K562 (cell line): ENCODE measurements at regions not wholly inside any gene's neighbourhood (a gene's known extent, or its start where the extent isn't known, plus 50 kb on each side); places are given as distances from the start of the nearest gene placed in this dataset.

Experiments used
- ATAC-seq: fragments of 200-7000 bp; cut with Tn5 transposase; 3 replicates; pipeline ENCODE4 v1.9.1; 2020; ENCODE audit warnings: moderate library complexity
- BruUV-seq: library from RNA; stranded (reverse); fragments of 400-500 nt; replicated peaks from 2 replicates; lab custom pipeline; 2021; lab: Mats Ljungman, UMichigan
- CTCF ChIA-PET: fragments of 300-600 bp; formaldehyde crosslinking; extraction: SDS; loops from one replicate; lab custom pipeline; 2021; ENCODE audit warnings: low intra/inter-chr PET ratio; lab: Yijun Ruan, JAX
- POLR2A ChIA-PET: fragments of 300-600, 350-650 bp; sonication (Branson Sonifier 250); formaldehyde crosslinking; extraction: SDS; loops from one replicate; lab custom pipeline; 2021; ENCODE audit warnings: antibody characterized with exemption, inconsistent platforms; lab: Yijun Ruan, JAX
- DNase-seq, 4 experiments: peaks; one replicate each; pipeline versions ENCODE4 v3.0.0 to v3.0.0-alpha.2; 2011 to 2018; ENCODE audit warnings: low spot score in 3 of 4, mixed read lengths in 3 of 4; ENCODE audit errors: extremely low read depth in 1 of 4
- FAIRE-seq: peaks from 2 replicates; lab custom pipeline; 2011; peaks lifted over from hg19 to GRCh38; lab: Jason Lieb, UNC
- H2AFZ ChIP-seq: 2 replicates; pipeline ENCODE4 v1.6.0; 2011; ENCODE audit warnings: low read depth, low read length, control low read depth, inconsistent platforms
- H3K27ac ChIP-seq: fragments of 200-600 bp; 3 replicates; pipeline ENCODE4 v1.8.0; 2011; ENCODE audit warnings: low read depth, mild to moderate bottlenecking, control low read depth, inconsistent platforms, low read length, moderate library complexity, mixed read lengths; ENCODE audit errors: extremely low read depth
- H3K27me3 ChIP-seq, 2 experiments: fragments of 300-600 bp in 1 of 2; 2 replicates in 1 of 2; 3 replicates in 1 of 2; pipeline versions ENCODE4 v1.6.0 to v1.8.0; 2011; ENCODE audit warnings: inconsistent platforms in 2 of 2, low read length in 2 of 2, mild to moderate bottlenecking in 1 of 2, mixed read lengths in 1 of 2, moderate library complexity in 1 of 2; ENCODE audit not compliant: control insufficient read depth in 2 of 2, insufficient read depth in 2 of 2
- H3K36me3 ChIP-seq: fragments of 300-600 bp; 3 replicates; pipeline ENCODE4 v1.8.0; 2011; ENCODE audit warnings: mild to moderate bottlenecking, low read length, inconsistent platforms; ENCODE audit not compliant: control insufficient read depth, insufficient read depth
- H3K4me1 ChIP-seq, 2 experiments: fragments of 200-600 bp in 1 of 2; replicated peaks in 1 of 2; 2 replicates in 1 of 2; 3 replicates in 1 of 2; pipeline versions ENCODE4 v1.5.1 to v1.8.0; 2011; ENCODE audit warnings: inconsistent platforms in 2 of 2, low read length in 2 of 2, mild to moderate bottlenecking in 1 of 2, mixed read lengths in 1 of 2, moderate library complexity in 1 of 2; ENCODE audit not compliant: control insufficient read depth in 2 of 2, insufficient read depth in 2 of 2
- H3K4me2 ChIP-seq: 2 replicates; pipeline ENCODE4 v1.6.1; 2011; ENCODE audit warnings: low read length, control low read depth, inconsistent platforms, mixed read lengths; ENCODE audit not compliant: insufficient read depth
- H3K4me3 ChIP-seq: fragments of 200-600 bp; sonication (generic), shearing (Covaris generic); 2 replicates; pipeline ENCODE4 v1.5.1; 2016; ENCODE audit warnings: control low read depth, inconsistent platforms
- H3K79me2 ChIP-seq: fragments of 200-600 bp; 3 replicates; pipeline ENCODE4 v1.8.0; 2011; ENCODE audit warnings: low read length, inconsistent platforms; ENCODE audit not compliant: control insufficient read depth, insufficient read depth
- H3K9ac ChIP-seq, 2 experiments: 2 replicates each; pipeline versions ENCODE4 v1.6.0 to v1.6.1; 2011; ENCODE audit warnings: low read depth in 2 of 2, low read length in 2 of 2, control low read depth in 1 of 2, inconsistent platforms in 1 of 2, mild to moderate bottlenecking in 1 of 2, mixed read lengths in 1 of 2; ENCODE audit not compliant: insufficient read depth in 1 of 2
- H3K9me1 ChIP-seq: one replicate; pipeline ENCODE4 v1.6.0; 2011; ENCODE audit warnings: inconsistent platforms, mild to moderate bottlenecking, low read length, moderate library complexity; ENCODE audit not compliant: control insufficient read depth, insufficient read depth
- H3K9me3 ChIP-seq: replicated peaks from 2 replicates; pipeline ENCODE4 v1.5.1; 2011; ENCODE audit warnings: low read depth, low read length, inconsistent platforms; ENCODE audit not compliant: control insufficient read depth, insufficient read depth
- H4K20me1 ChIP-seq: replicated peaks from 2 replicates; pipeline ENCODE4 v1.6.1; 2011; ENCODE audit warnings: low read length, inconsistent platforms, mixed read lengths; ENCODE audit not compliant: control insufficient read depth, insufficient read depth
- CHAMP1 ChIP-seq: fragments of 450-650 bp; IDR thresholded peaks from 2 replicates; pipeline ENCODE4 v1.6.1; 2016; ENCODE audit warnings: mild to moderate bottlenecking
- RNF2 ChIP-seq: sonication (generic); IDR thresholded peaks from 2 replicates; pipeline ENCODE4 v1.6.1; 2016
- SLC30A9 ChIP-seq: fragments of 250-450 bp; sonication (Bioruptor Pico); IDR thresholded peaks from 2 replicates; pipeline ENCODE4 v1.8.0; 2022; ENCODE audit warnings: mild to moderate bottlenecking, moderate library complexity
- WGBS: fragments of 100-300 bp; shearing (Covaris generic); methylation state at CpG from one replicate; pipeline ENCODE4 v1.1.6; 2016; ENCODE audit warnings: low coverage, mixed read lengths; ENCODE audit not compliant: insufficient coverage; ENCODE audit errors: missing lambda C conversion rate; 5-methylcytosine and 5-hydroxymethylcytosine counted together
- in situ Hi-C: fragments of 300-500 bp; cut with MboI; formaldehyde crosslinking; loops from 4 replicates; pipeline ENCODE4 v1.15.0; 2018; ENCODE audit warnings: inconsistent platforms, mixed read lengths
- intact Hi-C: fragments of 100-400 bp; cut with micrococcal nuclease; formaldehyde crosslinking; loops from 2 replicates; pipeline ENCODE4 v1.14.2; 2022
- TF ChIP-seq, protein P1 (sequence below): IDR thresholded peaks from 3 replicates; pipeline ENCODE4 v1.6.1; 2011; ENCODE audit warnings: borderline replicate concordance, mild to moderate bottlenecking; ENCODE audit not compliant: insufficient read length, insufficient read depth
- TF ChIP-seq, protein P2 (sequence below), 2 experiments: fragments of 450-650 bp; IDR thresholded peaks; 2 replicates each; pipeline ENCODE4 v1.6.1; 2016
- TF ChIP-seq, protein P3 (sequence below): fragments of 250-450 bp; sonication (Bioruptor Pico); IDR thresholded peaks from 2 replicates; pipeline ENCODE4 v1.4.0; 2020

DNA sequence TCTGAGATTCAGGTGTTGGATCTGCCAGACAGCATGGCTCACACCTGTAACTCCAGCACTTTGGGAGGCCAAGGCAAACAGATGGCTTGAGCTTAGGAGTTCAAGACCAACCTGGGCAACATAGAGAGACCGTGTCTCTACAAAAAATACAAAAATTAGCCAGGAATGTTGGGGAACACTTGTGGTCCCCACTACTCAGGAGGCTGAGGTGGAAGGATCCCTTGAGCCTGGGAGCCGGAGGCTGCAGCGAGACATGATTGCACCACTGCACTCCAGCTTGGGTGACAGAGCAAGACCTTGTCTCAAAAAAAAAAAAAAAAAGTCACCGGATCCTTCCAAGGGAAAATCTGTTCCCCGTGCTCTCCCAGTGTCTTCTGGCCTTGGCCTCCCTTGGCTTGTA is 109.2 kb downstream of the IRS2 start (continued):
- TF ChIP-seq, protein P1, sequence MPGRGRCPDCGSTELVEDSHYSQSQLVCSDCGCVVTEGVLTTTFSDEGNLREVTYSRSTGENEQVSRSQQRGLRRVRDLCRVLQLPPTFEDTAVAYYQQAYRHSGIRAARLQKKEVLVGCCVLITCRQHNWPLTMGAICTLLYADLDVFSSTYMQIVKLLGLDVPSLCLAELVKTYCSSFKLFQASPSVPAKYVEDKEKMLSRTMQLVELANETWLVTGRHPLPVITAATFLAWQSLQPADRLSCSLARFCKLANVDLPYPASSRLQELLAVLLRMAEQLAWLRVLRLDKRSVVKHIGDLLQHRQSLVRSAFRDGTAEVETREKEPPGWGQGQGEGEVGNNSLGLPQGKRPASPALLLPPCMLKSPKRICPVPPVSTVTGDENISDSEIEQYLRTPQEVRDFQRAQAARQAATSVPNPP: no peak
- TF ChIP-seq, protein P2, sequence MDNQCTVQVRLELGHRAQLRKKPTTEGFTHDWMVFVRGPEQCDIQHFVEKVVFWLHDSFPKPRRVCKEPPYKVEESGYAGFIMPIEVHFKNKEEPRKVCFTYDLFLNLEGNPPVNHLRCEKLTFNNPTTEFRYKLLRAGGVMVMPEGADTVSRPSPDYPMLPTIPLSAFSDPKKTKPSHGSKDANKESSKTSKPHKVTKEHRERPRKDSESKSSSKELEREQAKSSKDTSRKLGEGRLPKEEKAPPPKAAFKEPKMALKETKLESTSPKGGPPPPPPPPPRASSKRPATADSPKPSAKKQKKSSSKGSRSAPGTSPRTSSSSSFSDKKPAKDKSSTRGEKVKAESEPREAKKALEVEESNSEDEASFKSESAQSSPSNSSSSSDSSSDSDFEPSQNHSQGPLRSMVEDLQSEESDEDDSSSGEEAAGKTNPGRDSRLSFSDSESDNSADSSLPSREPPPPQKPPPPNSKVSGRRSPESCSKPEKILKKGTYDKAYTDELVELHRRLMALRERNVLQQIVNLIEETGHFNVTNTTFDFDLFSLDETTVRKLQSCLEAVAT (IDR thresholded peaks at IDR 0.05): no peak
- TF ChIP-seq SLC30A9: no peak

DNA sequence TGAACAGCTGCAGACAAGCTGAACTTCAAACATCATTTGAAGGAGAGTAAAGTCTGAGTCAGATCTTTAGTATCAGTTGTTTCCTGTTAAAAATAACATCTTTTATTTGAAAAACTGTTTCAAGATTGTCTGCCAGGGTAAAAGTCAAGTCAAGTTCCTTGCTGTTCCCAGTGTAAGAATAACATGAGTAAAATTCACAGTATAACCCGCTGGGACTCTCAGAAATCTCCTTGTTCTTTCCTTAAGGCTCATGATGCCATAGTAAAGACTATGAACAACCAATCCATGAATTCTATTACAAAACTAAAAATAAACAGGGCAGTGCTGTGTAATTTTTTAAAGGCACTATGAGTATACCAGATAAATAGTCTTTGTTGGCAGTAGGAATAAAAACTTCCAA is 112.9 kb downstream of the IRS2 start:
- no peak overlapping the region for H3K4me3 ChIP-seq
- no peak overlapping the region for H3K27ac ChIP-seq
- WGBS: 0% methylated on average over 1 of the region's 1 CpG
- no peaks in the 10 kb centered on the region for H3K9me3 ChIP-seq
- no peak for DNase-seq
- ChIA-PET CTCF (no interaction called here), POLR2A (no interaction called here)
- H3K79me2 ChIP-seq: no peaks in the 10 kb centered on the region
- no peak overlapping the region for H3K9ac ChIP-seq
- peaks cover 3 to 13% of the 10 kb centered on the region in 2 experiments; a peak in 2 of 5 replicates for H3K27me3 ChIP-seq
- H3K4me2 ChIP-seq: no peak overlapping the region
- no peaks in the 10 kb centered on the region for H4K20me1 ChIP-seq
- TF ChIP-seq, protein P3, sequence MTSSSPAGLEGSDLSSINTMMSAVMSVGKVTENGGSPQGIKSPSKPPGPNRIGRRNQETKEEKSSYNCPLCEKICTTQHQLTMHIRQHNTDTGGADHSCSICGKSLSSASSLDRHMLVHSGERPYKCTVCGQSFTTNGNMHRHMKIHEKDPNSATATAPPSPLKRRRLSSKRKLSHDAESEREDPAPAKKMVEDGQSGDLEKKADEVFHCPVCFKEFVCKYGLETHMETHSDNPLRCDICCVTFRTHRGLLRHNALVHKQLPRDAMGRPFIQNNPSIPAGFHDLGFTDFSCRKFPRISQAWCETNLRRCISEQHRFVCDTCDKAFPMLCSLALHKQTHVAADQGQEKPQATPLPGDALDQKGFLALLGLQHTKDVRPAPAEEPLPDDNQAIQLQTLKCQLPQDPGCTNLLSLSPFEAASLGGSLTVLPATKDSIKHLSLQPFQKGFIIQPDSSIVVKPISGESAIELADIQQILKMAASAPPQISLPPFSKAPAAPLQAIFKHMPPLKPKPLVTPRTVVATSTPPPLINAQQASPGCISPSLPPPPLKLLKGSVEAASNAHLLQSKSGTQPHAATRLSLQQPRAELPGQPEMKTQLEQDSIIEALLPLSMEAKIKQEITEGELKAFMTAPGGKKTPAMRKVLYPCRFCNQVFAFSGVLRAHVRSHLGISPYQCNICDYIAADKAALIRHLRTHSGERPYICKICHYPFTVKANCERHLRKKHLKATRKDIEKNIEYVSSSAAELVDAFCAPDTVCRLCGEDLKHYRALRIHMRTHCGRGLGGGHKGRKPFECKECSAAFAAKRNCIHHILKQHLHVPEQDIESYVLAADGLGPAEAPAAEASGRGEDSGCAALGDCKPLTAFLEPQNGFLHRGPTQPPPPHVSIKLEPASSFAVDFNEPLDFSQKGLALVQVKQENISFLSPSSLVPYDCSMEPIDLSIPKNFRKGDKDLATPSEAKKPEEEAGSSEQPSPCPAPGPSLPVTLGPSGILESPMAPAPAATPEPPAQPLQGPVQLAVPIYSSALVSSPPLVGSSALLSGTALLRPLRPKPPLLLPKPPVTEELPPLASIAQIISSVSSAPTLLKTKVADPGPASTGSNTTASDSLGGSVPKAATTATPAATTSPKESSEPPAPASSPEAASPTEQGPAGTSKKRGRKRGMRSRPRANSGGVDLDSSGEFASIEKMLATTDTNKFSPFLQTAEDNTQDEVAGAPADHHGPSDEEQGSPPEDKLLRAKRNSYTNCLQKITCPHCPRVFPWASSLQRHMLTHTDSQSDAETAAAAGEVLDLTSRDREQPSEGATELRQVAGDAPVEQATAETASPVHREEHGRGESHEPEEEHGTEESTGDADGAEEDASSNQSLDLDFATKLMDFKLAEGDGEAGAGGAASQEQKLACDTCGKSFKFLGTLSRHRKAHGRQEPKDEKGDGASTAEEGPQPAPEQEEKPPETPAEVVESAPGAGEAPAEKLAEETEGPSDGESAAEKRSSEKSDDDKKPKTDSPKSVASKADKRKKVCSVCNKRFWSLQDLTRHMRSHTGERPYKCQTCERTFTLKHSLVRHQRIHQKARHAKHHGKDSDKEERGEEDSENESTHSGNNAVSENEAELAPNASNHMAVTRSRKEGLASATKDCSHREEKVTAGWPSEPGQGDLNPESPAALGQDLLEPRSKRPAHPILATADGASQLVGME (CRISPR knock-in tag): no peak
- TF ChIP-seq RNF2 (no peak), CHAMP1 (no peak)
- no peak overlapping the region for H2AFZ ChIP-seq
- ATAC-seq: no peak
- intact Hi-C loops: no loop called here
- in situ Hi-C loops: no loop called here
- no TSS peak for BruUV-seq
- FAIRE-seq: no peak
- H3K9me1 ChIP-seq: no peaks in the 10 kb centered on the region
- no peaks in the 10 kb centered on the region; a peak in 1 of 5 replicates for H3K4me1 ChIP-seq
- H3K36me3 ChIP-seq: no peaks in the 10 kb centered on the region
